Mammary epithelial cell (primary cell): ENCODE measurements at regions not wholly inside any gene's neighbourhood (a gene's known extent, or its start where the extent isn't known, plus 50 kb on each side); places are given as distances from the start of the nearest gene placed in this dataset.

Experiments
- CTCF ChIP-seq, 2 donors: IDR thresholded peaks in 1 of 2; conservative IDR thresholded peaks in 1 of 2; 2 replicates each; pipeline ENCODE4 v1.5.1; 2011 to 2012; ENCODE audit warnings: inconsistent platforms in 2 of 2, low read length in 2 of 2, mild to moderate bottlenecking in 2 of 2, control low read depth in 1 of 2, low read depth in 1 of 2; ENCODE audit not compliant: insufficient read depth in 1 of 2; ENCODE audit errors: extremely low read depth in 1 of 2
- EZH2 ChIP-seq: IDR thresholded peaks from 2 replicates; pipeline ENCODE4 v1.6.1; 2012; ENCODE audit warnings: low read length, inconsistent platforms, borderline replicate concordance

DNA sequence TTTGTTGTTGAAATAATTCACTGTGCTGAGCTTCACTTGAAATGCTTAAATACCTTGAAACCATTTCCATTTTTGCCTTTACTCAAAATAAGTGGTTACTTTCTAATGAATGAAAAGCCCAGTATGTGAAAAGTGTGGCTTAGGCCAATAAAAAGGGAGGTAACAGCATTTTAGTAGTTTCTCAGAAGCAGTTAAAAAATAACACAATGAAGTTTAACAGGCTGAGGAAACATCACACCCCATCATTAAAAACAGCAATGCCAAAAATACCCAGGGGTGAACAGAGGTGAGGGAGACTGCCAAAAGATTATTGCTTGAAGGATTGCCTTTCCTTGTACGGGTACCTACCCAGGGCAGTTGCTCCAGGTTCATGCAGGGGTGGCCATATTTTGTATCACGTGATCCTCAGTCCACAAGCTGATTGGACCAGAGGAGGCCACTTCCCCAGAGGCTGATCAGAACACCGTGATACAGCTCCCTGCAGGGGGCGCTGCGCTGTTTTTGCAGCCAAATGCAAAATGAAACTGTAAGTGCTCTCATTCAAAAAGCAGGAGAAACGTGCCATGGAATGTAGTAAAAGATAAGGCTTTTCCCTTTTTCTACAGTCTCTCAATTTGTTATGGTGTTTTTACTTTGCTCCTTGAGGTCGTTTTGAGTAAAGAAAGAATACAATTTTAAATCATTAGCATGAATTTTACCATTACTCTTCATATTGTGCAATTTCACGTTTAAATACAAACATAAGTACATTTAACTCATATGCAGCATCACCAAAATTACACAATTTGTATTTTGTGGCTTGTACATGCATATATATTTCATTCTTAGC is 70.2 kb upstream of the SH3BP4 start:
- TF ChIP-seq CTCF (conservative IDR thresholded peaks at IDR 0.05 in 1 of 2, IDR thresholded peaks at IDR 0.05 in 1 of 2; ENCODE audit: extremely low read depth in 1 of 2, insufficient read depth in 1 of 2, low read depth in 1 of 2, low read length in 2 of 2) (peak; percentile 67 to 79), EZH2 (no peak)
